Brain microvascular endothelial cell (primary cell): ENCODE measurements at regions not wholly inside any gene's neighbourhood (a gene's known extent, or its start where the extent isn't known, plus 50 kb on each side); places are given as distances from the start of the nearest gene placed in this dataset.

ENCODE experiments used
- DNase-seq: peaks from one replicate; pipeline ENCODE4 v3.0.0-alpha.2; 2020
- H3K27ac ChIP-seq: fragments of 250-450 bp; sonication (Bioruptor Pico); 2 replicates; pipeline ENCODE4 v1.5.1; 2020; ENCODE audit warnings: mild to moderate bottlenecking, moderate library complexity
- H3K27me3 ChIP-seq: fragments of 250-450 bp; sonication (Bioruptor Pico); replicated peaks from 2 replicates; pipeline ENCODE4 v1.5.1; 2020; ENCODE audit warnings: mild to moderate bottlenecking
- H3K36me3 ChIP-seq: fragments of 250-450 bp; sonication (Bioruptor Pico); replicated peaks from 2 replicates; pipeline ENCODE4 v1.5.1; 2020; ENCODE audit warnings: mild to moderate bottlenecking
- H3K4me3 ChIP-seq: 2 replicates; pipeline ENCODE4 v1.5.1; 2011; ENCODE audit warnings: low read depth, mild to moderate bottlenecking, control low read depth, low read length, moderate library complexity
- in situ Hi-C: cut with HindIII; loops from 2 replicates; pipeline ENCODE4 v1.10.0; 2017; ENCODE audit warnings: low sequenced_read_pairs, low pct_ligation_motif_present
- TF ChIP-seq, protein P1 (sequence below): IDR thresholded peaks from 2 replicates; pipeline ENCODE4 v1.5.1; 2011; ENCODE audit warnings: low read depth, mild to moderate bottlenecking, moderate library complexity, low read length, control low read depth, inconsistent platforms; ENCODE audit errors: missing control alignments

DNA sequence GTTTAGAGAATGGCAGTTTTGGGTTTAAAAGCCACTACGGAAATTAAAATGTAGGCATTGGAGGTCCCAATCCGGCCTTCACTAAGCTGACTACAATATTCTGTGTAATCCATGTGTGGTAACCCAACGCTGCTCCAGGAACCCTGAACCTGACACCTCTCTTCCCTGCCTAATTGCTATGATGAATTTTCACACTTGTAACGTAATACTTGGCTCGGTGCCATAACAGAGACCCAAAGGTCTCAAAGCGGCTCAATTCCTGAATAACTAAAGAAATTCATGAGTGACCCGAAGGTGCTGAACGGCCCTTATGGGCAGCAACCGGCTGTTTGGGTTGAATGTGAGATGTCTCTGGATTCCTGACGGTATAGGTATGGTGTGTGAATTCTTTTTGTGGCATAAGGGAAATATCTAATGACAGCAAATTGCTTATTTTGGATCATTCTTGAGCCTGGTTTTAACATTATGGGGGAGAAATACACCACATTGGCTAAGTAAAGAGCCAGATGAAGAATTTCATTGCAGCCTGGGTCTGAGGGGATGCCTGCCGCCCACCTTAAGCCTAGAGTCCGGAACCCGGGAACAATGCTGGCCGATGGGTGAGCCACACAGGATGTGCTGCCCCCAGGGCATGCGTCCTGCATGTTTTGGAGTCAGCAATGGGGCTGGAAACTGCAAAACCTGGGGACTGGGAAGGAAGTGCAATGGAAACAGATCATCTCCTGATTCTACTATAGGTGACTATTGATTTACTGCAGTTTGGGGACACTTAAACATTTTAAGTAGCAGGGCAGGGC, 69.7 kb upstream of the FZD8 start:
- in situ Hi-C loops: no loop called here
- Histone ChIP-seq H3K36me3 (no peaks in the 10 kb centered on the region), H3K27me3 (no peaks in the 10 kb centered on the region), H3K4me3 (no peak overlapping the region), H3K27ac (no peak overlapping the region)
- TF ChIP-seq, protein P1, sequence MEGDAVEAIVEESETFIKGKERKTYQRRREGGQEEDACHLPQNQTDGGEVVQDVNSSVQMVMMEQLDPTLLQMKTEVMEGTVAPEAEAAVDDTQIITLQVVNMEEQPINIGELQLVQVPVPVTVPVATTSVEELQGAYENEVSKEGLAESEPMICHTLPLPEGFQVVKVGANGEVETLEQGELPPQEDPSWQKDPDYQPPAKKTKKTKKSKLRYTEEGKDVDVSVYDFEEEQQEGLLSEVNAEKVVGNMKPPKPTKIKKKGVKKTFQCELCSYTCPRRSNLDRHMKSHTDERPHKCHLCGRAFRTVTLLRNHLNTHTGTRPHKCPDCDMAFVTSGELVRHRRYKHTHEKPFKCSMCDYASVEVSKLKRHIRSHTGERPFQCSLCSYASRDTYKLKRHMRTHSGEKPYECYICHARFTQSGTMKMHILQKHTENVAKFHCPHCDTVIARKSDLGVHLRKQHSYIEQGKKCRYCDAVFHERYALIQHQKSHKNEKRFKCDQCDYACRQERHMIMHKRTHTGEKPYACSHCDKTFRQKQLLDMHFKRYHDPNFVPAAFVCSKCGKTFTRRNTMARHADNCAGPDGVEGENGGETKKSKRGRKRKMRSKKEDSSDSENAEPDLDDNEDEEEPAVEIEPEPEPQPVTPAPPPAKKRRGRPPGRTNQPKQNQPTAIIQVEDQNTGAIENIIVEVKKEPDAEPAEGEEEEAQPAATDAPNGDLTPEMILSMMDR: no peak
- no peak for DNase-seq

DNA sequence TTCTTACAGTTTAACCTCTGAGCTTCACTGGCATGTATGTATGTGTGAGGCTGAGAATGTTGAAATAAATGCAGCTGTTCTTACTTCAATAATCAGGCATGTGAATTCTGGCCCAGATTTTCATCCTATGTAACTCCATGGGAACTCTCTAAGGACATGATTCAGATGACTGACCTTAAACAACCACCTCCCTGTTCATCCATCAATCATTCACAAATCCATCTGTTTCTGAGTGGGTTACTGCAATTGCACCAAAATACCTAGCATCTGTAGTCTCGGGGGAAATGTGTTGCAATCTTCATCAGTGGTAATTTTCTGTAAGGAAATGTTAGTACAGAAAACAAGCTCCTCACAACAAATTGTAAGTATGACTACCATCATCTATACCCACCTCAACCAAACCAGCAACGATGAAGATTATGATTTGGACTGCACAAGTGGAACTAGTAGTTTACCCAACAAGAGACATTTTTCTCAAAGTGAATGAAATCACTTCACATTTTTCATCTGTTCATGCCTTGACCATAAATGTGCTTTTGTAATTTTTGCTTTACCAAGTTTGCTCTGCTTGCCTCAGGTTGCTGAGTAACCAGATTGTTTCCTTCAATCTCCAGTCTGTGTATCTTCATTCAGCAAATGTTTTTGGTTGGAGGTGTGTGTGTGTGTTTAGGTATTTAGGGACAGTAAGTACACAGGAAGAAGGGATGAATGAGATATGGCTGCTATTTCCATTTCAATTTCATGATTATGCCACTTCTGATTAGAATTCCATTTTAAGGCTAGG, 65.7 kb upstream of the FZD8 start:
- TF ChIP-seq, protein P1: no peak
- Histone ChIP-seq H3K36me3 (no peaks in the 10 kb centered on the region), H3K4me3 (no peak overlapping the region), H3K27ac (no peak overlapping the region), H3K27me3 (no peaks in the 10 kb centered on the region)
- in situ Hi-C loops: no loop called here
- no peak for DNase-seq

DNA sequence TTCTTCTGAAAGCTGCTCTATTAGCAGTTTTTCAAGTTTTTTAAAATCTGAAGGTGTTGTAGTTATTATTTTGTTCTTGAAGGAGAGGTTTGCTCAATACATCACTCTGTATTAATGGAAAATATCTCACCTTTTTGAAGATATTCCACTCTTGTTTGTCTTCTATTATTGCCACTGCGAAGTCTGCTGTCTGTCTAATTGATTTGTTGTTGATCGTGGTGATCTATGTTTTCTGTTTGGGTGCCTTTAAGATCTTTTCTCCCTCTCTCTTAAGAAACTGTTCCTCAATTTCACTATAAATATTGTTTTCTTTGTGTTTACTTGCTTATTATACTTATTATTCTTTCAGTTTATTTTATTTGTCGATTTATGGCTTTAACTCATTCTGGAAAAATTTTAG, 64.9 kb upstream of the FZD8 start:
- TF ChIP-seq, protein P1: no peak
- no peaks in the 10 kb centered on the region for H3K36me3 ChIP-seq
- H3K4me3 ChIP-seq: no peak overlapping the region
- no peak overlapping the region for H3K27ac ChIP-seq
- in situ Hi-C loops: no loop called here
- no peak for DNase-seq
- H3K27me3 ChIP-seq: no peaks in the 10 kb centered on the region

DNA sequence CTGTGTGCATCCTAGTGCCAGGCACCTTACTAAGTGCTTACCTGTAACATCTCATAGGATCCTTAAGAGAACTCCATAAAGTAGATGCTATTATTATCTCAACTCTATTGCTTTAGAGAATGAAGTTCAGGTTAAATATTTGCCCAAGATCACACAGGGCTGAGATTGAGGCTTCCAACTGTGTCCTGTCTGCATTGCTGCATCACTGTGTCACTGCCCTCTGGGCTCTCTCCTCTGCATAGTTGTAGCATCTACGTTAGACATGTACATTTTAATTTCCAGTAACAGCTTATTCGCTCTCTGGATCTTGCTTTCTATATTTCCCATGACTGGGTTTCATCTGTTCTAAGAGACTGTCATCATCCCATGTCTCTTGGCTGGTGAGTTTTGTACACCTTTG, 63.6 kb upstream of the FZD8 start:
- TF ChIP-seq, protein P1: no peak
- H3K4me3 ChIP-seq: no peak overlapping the region
- in situ Hi-C loops: no loop called here

DNA sequence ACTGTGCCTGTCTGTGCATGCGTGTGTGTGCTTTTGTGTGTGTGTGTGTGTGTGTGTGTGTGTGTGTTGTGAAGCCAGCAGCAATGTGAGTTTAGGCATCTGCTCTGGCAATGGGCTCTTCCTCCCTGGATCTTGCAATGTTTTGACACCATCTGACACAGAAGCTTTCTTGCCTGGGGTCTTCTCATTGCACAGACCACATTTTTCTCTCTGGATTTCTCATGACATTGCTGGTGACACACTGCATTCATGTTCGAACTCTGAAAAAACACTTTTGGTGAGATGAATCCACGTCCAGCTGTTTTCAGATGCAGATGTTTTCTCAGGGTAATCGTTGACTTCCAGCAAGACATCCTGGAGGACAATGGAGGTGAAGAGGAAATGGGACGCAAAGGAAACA, 63.0 kb upstream of the FZD8 start:
- no peaks in the 10 kb centered on the region for H3K36me3 ChIP-seq
- H3K4me3 ChIP-seq: no peak overlapping the region
- DNase-seq: no peak
- H3K27ac ChIP-seq: no peak overlapping the region
- no peaks in the 10 kb centered on the region for H3K27me3 ChIP-seq
- in situ Hi-C loops: no loop called here
- TF ChIP-seq, protein P1: no peak

More for the DNA sequence above, 63.6 kb upstream of the FZD8 start:
- no peak overlapping the region for H3K27ac ChIP-seq
- no peaks in the 10 kb centered on the region for H3K36me3 ChIP-seq
- DNase-seq: no peak
- H3K27me3 ChIP-seq: no peaks in the 10 kb centered on the region
